ENCODE measurements at regions not wholly inside any gene's neighbourhood (a gene's known extent, or its start where the extent isn't known, plus 50 kb on each side); places are given as distances from the start of the nearest gene placed in this dataset.
A peak's percentile ranks its signal among the peaks of the same experiment; 100 is the strongest.

GRCh38 chr13:106702505-106702904 lies 134.6 kb upstream of the ARGLU1 start:
- DNase-seq (ENCODE audit: low spot score) = no peak
- Histone ChIP-seq H3K4me3 (peak overlapping the region in 1 of 2 donors; percentile 13), H3K36me3 (no peaks in the 10 kb centered on the region), H3K27me3 (no peaks in the 10 kb centered on the region), H3K27ac (no peak overlapping the region), H3K9me3 (no peaks in the 10 kb centered on the region), H3K4me1 (no peaks in the 10 kb centered on the region)
- TF ChIP-seq CTCF (IDR thresholded peaks at IDR 0.05) = no peak

DNA sequence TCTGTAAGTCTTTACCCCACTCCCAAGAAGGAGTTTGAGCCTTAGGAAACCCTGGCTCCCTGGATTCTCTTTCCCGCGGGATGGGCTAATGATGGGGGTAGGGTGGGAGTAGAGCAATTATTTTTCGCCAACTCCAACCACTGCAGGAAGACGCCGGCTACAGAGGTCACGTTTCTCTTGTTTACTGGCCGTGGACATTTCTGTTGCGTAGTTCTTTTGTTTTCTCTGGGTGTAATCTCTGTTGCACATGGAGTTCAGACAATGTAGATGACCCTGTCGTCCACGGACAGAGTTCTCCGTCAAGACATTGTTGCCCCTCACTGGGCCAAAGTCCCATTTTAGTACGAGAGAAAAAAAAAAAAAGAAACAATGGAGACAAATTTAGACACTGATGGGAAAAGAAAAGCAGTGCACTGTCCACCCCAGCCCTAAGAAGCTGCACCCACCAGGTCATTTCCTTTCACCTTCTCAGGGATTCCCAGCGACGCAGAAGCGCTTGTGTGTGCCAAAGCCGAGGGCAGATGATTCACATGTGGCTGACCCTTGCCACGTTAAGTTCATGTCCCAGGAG lies 133.9 kb upstream of the ARGLU1 start:
- H3K4me3 ChIP-seq = peak overlapping the region in 1 of 2 donors; percentile 13
- TF ChIP-seq CTCF (IDR thresholded peaks at IDR 0.05) = no peak
- H3K4me1 ChIP-seq = no peaks in the 10 kb centered on the region
- no peak overlapping the region for H3K27ac ChIP-seq
- DNase-seq (ENCODE audit: low spot score) = no peak
- no peaks in the 10 kb centered on the region for H3K9me3 ChIP-seq
- H3K36me3 ChIP-seq = no peaks in the 10 kb centered on the region
- no peaks in the 10 kb centered on the region for H3K27me3 ChIP-seq

DNA sequence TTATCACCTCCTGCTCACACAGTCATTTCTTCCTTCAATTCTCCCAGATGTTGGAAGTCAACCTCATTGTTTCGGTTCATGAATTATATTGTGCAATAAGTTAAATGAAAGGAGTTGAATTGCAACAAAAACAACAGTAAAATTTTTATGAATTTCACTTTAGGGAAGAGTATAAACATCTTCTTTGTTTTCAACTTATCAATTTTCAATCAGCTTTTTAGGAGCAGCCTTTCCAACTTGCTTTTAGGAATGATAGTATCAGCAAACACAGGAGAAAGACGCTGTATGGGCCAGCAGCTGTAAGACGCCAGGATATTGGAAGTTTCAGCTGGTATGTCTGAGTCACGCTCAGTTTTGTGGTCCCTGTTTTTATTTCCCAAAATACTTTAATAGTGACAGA lies 132.5 kb upstream of the ARGLU1 start:
- TF ChIP-seq CTCF (IDR thresholded peaks at IDR 0.05) = no peak
- Histone ChIP-seq H3K27me3 (no peaks in the 10 kb centered on the region), H3K36me3 (no peaks in the 10 kb centered on the region), H3K9me3 (no peaks in the 10 kb centered on the region), H3K4me1 (no peaks in the 10 kb centered on the region), H3K27ac (no peak overlapping the region), H3K4me3 (no peak overlapping the region)
- no peak for DNase-seq (ENCODE audit: low spot score)

DNA sequence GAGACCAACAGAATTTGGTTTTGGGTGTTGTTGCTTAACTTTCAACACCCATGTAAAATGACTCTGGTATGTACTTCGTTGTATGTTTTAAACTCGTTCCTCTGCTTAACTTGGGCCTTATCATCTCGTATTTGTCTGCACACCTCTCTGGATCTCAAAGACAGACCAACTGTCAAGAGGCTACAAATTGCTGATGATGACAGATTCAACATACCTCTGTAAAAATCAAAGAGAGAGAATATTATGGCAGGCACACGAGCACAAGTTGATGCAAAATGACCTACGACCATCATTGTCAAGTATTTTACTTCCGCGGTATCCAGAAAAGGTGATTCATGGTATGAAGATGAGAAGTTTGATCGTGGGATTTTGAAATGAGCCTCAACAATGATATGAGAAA lies 132.1 kb upstream of the ARGLU1 start:
- Histone ChIP-seq H3K4me3 (no peak overlapping the region), H3K27me3 (no peaks in the 10 kb centered on the region), H3K36me3 (no peaks in the 10 kb centered on the region), H3K27ac (no peak overlapping the region), H3K4me1 (no peaks in the 10 kb centered on the region), H3K9me3 (no peaks in the 10 kb centered on the region)
- DNase-seq (ENCODE audit: low spot score) = no peak
- no peak for TF ChIP-seq CTCF (IDR thresholded peaks at IDR 0.05)

- no peak for TF ChIP-seq CTCF (IDR thresholded peaks at IDR 0.05)
- H3K36me3 ChIP-seq = no peaks in the 10 kb centered on the region
- H3K27me3 ChIP-seq = no peaks in the 10 kb centered on the region
- no peak overlapping the region for H3K27ac ChIP-seq
- H3K9me3 ChIP-seq = no peaks in the 10 kb centered on the region
- no peak overlapping the region for H3K4me3 ChIP-seq
- DNase-seq (ENCODE audit: low spot score) = no peak
- no peaks in the 10 kb centered on the region for H3K4me1 ChIP-seq
Measured at GRCh38 chr13:106699311-106699710, 131.4 kb upstream of the ARGLU1 start.

GRCh38 chr13:106696719-106697118 lies 128.8 kb upstream of the ARGLU1 start:
- no peaks in the 10 kb centered on the region for H3K36me3 ChIP-seq
- DNase-seq (ENCODE audit: low spot score) = no peak
- TF ChIP-seq CTCF (IDR thresholded peaks at IDR 0.05) = no peak
- peak overlapping the region in 1 of 2 donors; percentile 23 for H3K27ac ChIP-seq
- no peaks in the 10 kb centered on the region for H3K27me3 ChIP-seq
- no peak overlapping the region for H3K4me3 ChIP-seq
- H3K4me1 ChIP-seq = no peaks in the 10 kb centered on the region
- H3K9me3 ChIP-seq = no peaks in the 10 kb centered on the region
